GM19397 (cell line): ENCODE measurements at regions not wholly inside any gene's neighbourhood (a gene's known extent, or its start where the extent isn't known, plus 50 kb on each side); places are given as distances from the start of the nearest gene placed in this dataset.

Experiments used
- ATAC-seq: cut with Tn5 transposase; IDR thresholded peaks from one replicate; pipeline ENCODE4 v1.9.1; 2021; ENCODE audit warnings: mild to moderate bottlenecking, moderate library complexity; ENCODE audit not compliant: unreplicated experiment

GRCh38 chr2:9771101-9771449 lies 72.2 kb upstream of the TAF1B start:
- ATAC-seq = no peak

- no peak for ATAC-seq
These were observed 71.7 kb upstream of the TAF1B start for GRCh38 chr2:9771481-9772017.

GRCh38 chr2:9772035-9772998 lies 71.0 kb upstream of the TAF1B start:
- ATAC-seq = no peak

- ATAC-seq = no peak
These were observed 70.0 kb upstream of the TAF1B start for GRCh38 chr2:9772999-9773902.

GRCh38 chr2:9773903-9774239 lies 69.4 kb upstream of the TAF1B start:
- no peak for ATAC-seq

GRCh38 chr2:9774266-9774665 lies 69.0 kb upstream of the TAF1B start:
- no peak for ATAC-seq

- no peak for ATAC-seq
These were observed 67.9 kb upstream of the TAF1B start for GRCh38 chr2:9775351-9775750.

GRCh38 chr2:9775999-9776712 lies 67.1 kb upstream of the TAF1B start:
- no peak for ATAC-seq

- ATAC-seq = no peak
These were observed 66.2 kb upstream of the TAF1B start for GRCh38 chr2:9777081-9777480.

- ATAC-seq = no peak
These were observed 65.3 kb upstream of the TAF1B start for GRCh38 chr2:9778012-9778411.

GRCh38 chr2:9778471-9779316 lies 64.6 kb upstream of the TAF1B start:
- ATAC-seq = no peak

GRCh38 chr2:9779596-9780264 lies 63.5 kb upstream of the TAF1B start:
- ATAC-seq = no peak

- no peak for ATAC-seq
These were observed 62.7 kb upstream of the TAF1B start for GRCh38 chr2:9780368-9781130.

GRCh38 chr2:9781252-9781651 lies 62.0 kb upstream of the TAF1B start:
- ATAC-seq = no peak

- ATAC-seq = no peak
These were observed 61.0 kb upstream of the TAF1B start for GRCh38 chr2:9782197-9782719.

GRCh38 chr2:9789371-9789770 lies 53.9 kb upstream of the TAF1B start:
- ATAC-seq = no peak

GRCh38 chr2:9790702-9791225 lies 52.5 kb upstream of the TAF1B start:
- ATAC-seq = no peak

- ATAC-seq = no peak
These were observed 51.6 kb upstream of the TAF1B start for GRCh38 chr2:9791711-9792110.
